K562 (cell line): ENCODE measurements at regions not wholly inside any gene's neighbourhood (a gene's known extent, or its start where the extent isn't known, plus 50 kb on each side); places are given as distances from the start of the nearest gene placed in this dataset.

ENCODE experiments used
- ADNP ChIP-seq: fragments of 200-800 bp; sonication (Bioruptor generic); IDR thresholded peaks from 2 replicates; pipeline ENCODE4 v1.6.1; 2016; ENCODE audit warnings: missing genetic modification characterization, missing compliant biosample characterization
- NFE2L1 ChIP-seq: fragments of 450-650 bp; IDR thresholded peaks from 2 replicates; pipeline ENCODE4 v1.6.1; 2016; ENCODE audit warnings: missing genetic modification characterization, low read depth, mild to moderate bottlenecking, missing compliant biosample characterization, moderate library complexity, borderline replicate concordance
- ZHX1 ChIP-seq: fragments of 150-350 bp; conservative IDR thresholded peaks from 2 replicates; pipeline ENCODE4 v1.6.1; 2014; ENCODE audit warnings: low read length

GRCh38 chr9:11833056-11833455 is 860.1 kb upstream of the TYRP1 start:
- TF ChIP-seq NFE2L1 (tag) (no peak), ZHX1 (no peak), ADNP (tag) (no peak)
